ENCODE measurements at regions not wholly inside any gene's neighbourhood (a gene's known extent, or its start where the extent isn't known, plus 50 kb on each side); places are given as distances from the start of the nearest gene placed in this dataset.

DNA sequence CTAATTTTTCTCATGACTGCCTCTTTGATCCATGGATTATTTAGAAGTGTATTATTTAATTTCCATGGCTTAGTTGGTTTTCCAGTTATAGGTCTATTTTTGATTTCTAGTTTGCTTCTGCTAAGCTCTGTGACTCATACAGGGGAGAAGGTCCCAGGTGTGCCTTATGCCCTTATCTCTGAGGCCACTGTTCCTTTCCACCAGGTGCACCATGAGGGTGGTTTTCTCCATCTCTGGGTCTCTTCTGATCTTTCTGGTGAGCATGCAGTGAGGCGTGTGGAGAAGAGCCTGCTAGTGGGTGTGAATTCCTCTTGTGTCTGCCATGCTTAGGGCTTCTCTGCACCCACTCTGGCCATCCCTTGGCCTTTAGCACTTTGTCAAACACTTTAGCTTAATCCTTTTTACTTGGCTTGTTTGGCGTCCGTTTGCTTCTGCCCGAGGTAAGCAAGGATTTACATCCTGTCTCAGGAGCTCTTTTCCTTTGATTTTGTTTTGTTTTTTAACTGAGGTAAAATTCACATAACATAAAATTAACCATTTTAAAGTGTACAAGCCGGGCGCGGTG lies 129.8 kb upstream of the ARL4C start:
- Histone ChIP-seq H3K36me3 (no peaks in the 10 kb centered on the region), H3K4me3 (no peak overlapping the region), H3K27ac (replicated peaks in 1 of 4) (no peak overlapping the region), H3K9me3 (no peaks in the 10 kb centered on the region), H3K27me3 (no peaks in the 10 kb centered on the region), H3K4me1 (peaks cover 0 to 17% (median 9%) of the 10 kb centered on the region in 4 donors)
- intact Hi-C loops (cut with DNase I), result no loop called here
- peak; percentile 90 for DNase-seq (ENCODE audit: extremely low spot score)
- WGBS, result 77% methylated on average over 7 of the region's 7 CpGs
- TF ChIP-seq POLR2A (IDR thresholded peaks at IDR 0.05; ENCODE audit: low read depth) (no peak), POLR2AphosphoS5 (IDR thresholded peaks at IDR 0.05) (no peak), EP300 (IDR thresholded peaks at IDR 0.05) (no peak)
- TF ChIP-seq, protein P1, sequence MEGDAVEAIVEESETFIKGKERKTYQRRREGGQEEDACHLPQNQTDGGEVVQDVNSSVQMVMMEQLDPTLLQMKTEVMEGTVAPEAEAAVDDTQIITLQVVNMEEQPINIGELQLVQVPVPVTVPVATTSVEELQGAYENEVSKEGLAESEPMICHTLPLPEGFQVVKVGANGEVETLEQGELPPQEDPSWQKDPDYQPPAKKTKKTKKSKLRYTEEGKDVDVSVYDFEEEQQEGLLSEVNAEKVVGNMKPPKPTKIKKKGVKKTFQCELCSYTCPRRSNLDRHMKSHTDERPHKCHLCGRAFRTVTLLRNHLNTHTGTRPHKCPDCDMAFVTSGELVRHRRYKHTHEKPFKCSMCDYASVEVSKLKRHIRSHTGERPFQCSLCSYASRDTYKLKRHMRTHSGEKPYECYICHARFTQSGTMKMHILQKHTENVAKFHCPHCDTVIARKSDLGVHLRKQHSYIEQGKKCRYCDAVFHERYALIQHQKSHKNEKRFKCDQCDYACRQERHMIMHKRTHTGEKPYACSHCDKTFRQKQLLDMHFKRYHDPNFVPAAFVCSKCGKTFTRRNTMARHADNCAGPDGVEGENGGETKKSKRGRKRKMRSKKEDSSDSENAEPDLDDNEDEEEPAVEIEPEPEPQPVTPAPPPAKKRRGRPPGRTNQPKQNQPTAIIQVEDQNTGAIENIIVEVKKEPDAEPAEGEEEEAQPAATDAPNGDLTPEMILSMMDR (IDR thresholded peaks at IDR 0.05), result no peak

DNA sequence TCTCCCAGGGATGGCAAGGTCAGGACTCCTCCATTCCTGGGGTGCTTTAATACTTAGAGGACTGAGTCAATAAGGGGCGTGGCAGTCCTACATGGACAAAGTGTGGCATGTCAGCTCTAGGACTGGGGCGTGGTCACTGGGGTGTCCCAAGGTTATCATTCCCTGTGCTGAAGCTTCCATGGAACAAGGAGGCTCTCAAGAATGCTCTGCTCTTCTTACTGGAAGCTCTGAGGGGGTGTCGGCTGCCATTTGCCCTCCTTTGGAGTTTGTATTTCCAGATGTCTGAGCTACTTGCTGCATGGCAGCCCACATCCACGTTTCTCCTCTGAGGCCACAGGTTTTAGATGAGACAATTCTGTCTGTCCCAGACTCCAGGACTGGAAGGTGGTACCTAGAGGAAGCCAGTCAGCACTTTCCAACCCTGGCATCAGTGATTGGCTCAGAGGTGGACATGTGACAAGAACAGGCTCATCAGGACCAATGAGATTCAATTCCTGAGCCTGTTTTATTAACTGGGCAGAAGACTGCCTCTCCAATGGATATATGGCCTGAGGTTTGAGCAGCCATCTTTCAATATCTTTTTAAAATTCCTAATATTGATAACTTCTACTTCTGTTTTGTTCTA lies 128.9 kb upstream of the ARL4C start:
- no peak overlapping the region for H3K27ac ChIP-seq (replicated peaks in 1 of 4)
- TF ChIP-seq POLR2A (IDR thresholded peaks at IDR 0.05; ENCODE audit: low read depth) (no peak), EP300 (IDR thresholded peaks at IDR 0.05) (no peak)
- no peak for DNase-seq (ENCODE audit: extremely low spot score)
- H3K9me3 ChIP-seq, result no peaks in the 10 kb centered on the region
- 86% methylated on average over 4 of the region's 4 CpGs for WGBS
- H3K4me1 ChIP-seq, result peaks cover 0 to 12% (median 5%) of the 10 kb centered on the region in 4 donors
- no peak overlapping the region for H3K4me3 ChIP-seq
- no peaks in the 10 kb centered on the region for H3K36me3 ChIP-seq
- no peaks in the 10 kb centered on the region for H3K27me3 ChIP-seq
- intact Hi-C loops (cut with DNase I), result no loop called here

DNA sequence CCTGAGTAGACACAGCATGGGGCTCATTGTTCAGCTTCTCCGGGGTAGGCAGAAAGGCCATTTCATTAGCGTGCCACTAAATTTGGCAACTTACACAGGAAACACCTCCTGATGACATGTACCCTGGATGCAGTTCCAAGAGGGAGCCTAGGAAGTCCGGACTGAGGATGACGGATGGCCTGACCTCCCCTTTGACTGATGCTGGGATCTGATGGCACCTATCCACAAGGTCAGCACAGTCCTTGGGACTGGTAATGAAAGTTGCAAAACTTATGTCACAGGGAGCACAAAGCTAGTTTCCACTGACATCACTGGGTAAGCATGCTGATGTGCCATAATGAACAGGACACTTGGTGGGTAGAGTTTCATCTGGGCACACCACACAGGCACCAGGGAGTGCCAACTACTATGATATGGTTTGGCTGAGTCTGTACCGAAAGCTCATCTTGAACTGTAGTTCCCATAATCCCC lies 126.7 kb upstream of the ARL4C start:
- H3K9me3 ChIP-seq, result no peaks in the 10 kb centered on the region
- intact Hi-C loops (cut with DNase I), result no loop called here
- peak; percentile 82 for DNase-seq (ENCODE audit: extremely low spot score)
- H3K4me1 ChIP-seq, result peaks cover 0 to 4% (median 0%) of the 10 kb centered on the region in 4 donors
- H3K27me3 ChIP-seq, result no peaks in the 10 kb centered on the region
- no peaks in the 10 kb centered on the region for H3K36me3 ChIP-seq
- 85% methylated on average over 5 of the region's 5 CpGs for WGBS
- TF ChIP-seq POLR2A (IDR thresholded peaks at IDR 0.05; ENCODE audit: low read depth) (no peak), EP300 (IDR thresholded peaks at IDR 0.05) (no peak), POLR2AphosphoS5 (IDR thresholded peaks at IDR 0.05) (no peak)
- TF ChIP-seq, protein P1 (IDR thresholded peaks at IDR 0.05), result no peak
- H3K27ac ChIP-seq (replicated peaks in 1 of 4), result no peak overlapping the region
- no peak overlapping the region for H3K4me3 ChIP-seq

DNA sequence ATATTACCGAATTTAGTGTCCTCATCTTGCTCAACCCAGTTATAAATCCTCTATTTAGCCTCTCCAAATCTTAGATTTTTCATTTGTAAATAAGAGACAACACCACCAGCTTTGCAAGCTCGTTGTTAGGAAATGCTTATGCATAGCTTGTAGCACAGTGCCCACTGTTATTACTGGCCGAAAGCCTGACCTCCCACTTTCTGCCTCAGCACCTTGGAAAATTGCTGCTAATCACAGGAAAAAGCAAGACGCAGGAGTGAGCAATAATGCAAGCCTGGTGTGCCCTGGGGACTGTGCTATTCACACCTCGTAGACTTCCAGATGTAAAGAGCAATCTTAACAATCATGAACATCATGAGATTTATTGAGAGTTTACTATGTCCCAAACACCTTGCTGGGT lies 124.2 kb upstream of the ARL4C start:
- Histone ChIP-seq H3K27ac (replicated peaks in 1 of 4) (no peak overlapping the region), H3K4me3 (no peak overlapping the region), H3K4me1 (peaks cover 0 to 4% (median 0%) of the 10 kb centered on the region in 4 donors), H3K9me3 (no peaks in the 10 kb centered on the region), H3K36me3 (no peaks in the 10 kb centered on the region), H3K27me3 (no peaks in the 10 kb centered on the region)
- intact Hi-C loops (cut with DNase I), result no loop called here
- WGBS, result 87% methylated on average over 5 of the region's 5 CpGs
- TF ChIP-seq POLR2A (IDR thresholded peaks at IDR 0.05; ENCODE audit: low read depth) (no peak), EP300 (IDR thresholded peaks at IDR 0.05) (no peak), POLR2AphosphoS5 (IDR thresholded peaks at IDR 0.05) (no peak)
- TF ChIP-seq, protein P1 (IDR thresholded peaks at IDR 0.05), result no peak
- DNase-seq (ENCODE audit: extremely low spot score), result no peak

DNA sequence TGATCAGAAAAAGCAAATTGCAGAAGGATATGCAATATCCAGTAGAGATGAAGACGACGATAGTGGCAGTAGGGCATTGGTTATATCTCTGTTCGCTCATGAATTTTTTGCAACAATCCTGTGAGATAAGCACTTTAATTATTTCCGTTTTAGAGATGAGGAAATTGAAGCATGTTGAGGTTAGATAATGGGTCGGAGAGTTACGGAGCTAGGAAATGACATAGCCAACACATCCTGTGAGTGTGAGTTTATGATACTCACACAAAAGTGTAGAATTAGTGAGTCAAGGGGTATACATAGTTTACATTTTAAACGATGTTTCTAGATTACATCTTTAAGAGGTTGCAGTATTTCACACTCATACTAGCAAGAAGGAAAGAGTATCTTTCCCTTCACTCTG lies 123.1 kb upstream of the ARL4C start:
- H3K27ac ChIP-seq (replicated peaks in 1 of 4), result no peak overlapping the region
- no peaks in the 10 kb centered on the region for H3K27me3 ChIP-seq
- WGBS, result 63% methylated on average over 7 of the region's 7 CpGs
- H3K36me3 ChIP-seq, result no peaks in the 10 kb centered on the region
- no peak for DNase-seq (ENCODE audit: extremely low spot score)
- TF ChIP-seq, protein P1 (IDR thresholded peaks at IDR 0.05), result no peak
- no peak for TF ChIP-seq EP300 (IDR thresholded peaks at IDR 0.05)
- TF ChIP-seq POLR2A (IDR thresholded peaks at IDR 0.05; ENCODE audit: low read depth), result no peak
- TF ChIP-seq POLR2AphosphoS5 (IDR thresholded peaks at IDR 0.05), result no peak
- no peaks in the 10 kb centered on the region for H3K9me3 ChIP-seq
- intact Hi-C loops (cut with DNase I), result no loop called here
- H3K4me3 ChIP-seq, result no peak overlapping the region
- peaks cover 0 to 4% (median 0%) of the 10 kb centered on the region in 4 donors for H3K4me1 ChIP-seq

All from esophagus muscularis mucosa (tissue), 4 donors.